Dedifferentiated amniotic fluid mesenchymal stem cell (primary cell): ENCODE measurements at regions not wholly inside any gene's neighbourhood (a gene's known extent, or its start where the extent isn't known, plus 50 kb on each side); places are given as distances from the start of the nearest gene placed in this dataset.

Experiments
- DNase-seq: peaks from one replicate; pipeline ENCODE4 v3.0.0-alpha.2; 2016; ENCODE audit errors: extremely low spot score

DNA sequence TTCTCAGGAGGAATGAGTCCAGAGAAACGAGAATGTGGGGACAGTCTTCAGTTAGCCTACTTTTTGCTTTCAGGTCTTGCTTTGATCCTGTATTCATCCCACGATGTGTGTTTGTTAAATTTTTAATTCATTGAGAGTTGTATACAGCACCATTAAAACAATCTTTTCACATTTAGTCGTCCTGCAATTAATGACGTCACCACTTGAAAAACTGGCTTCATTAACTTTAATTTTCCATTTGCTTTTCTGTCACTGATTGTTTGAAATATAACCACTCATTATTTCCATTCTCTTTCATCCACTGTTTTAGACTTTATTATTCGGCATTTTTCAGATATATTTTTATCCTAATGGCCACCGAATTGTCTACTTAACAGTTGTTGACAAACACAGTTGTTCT is 146.9 kb downstream of the TFEC start:
- DNase-seq: no peak

DNA sequence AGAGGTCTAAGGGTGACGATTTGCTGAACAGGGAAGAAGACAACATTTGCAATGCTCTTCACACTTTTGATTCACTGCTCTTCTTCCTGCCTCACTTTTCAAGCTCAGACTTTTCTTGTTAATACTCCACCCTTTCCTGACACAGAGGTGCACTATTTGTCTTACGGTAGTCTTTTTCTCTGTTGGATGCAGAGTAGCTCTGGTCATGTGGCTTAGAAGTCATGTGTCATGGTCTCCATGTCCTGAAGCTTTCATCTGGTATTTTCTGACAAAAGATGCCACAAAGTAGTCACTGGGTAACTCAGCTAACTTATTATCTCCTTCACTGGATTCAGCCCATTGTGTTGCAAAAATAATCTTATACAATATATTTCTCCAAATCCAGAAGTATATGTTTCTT is 149.1 kb downstream of the TFEC start:
- DNase-seq: no peak

DNA sequence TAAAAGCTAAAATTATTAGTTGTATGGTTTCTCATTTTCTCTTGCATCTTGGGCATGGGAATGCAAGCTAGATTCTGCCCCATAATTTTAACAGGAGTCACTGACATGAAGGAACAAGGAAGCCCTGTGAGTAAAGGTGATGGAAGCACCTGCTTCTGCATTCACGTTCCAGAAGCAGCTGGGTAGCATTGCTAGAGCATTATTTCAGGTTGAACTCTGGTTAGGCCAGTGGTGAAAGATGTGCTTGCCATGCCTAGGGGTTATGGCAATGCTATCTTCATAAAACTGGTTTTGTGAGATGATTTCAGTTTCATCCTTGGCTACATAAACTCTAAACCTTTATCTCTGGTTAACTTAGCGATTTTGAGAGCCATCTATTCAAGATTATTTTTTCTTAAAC is 151.4 kb downstream of the TFEC start:
- no peak for DNase-seq

DNA sequence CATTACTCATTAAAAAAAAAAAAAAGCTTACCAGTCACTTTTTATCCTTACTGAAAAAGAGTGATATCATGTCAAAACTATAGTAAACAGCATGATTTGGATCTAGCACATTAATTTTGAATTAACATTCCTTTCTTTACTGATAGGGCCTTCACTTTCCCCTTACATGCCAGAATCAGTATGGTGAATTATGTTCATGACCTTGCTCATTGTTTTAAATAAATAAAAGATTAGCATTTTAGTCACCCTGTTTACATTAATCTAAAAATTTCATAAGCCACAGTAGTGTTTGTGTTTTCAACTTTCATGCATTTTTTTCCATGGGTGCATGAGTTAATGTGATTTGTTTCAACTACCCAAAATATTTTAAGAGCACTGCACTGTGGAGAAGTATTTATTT is 160.8 kb downstream of the TFEC start:
- no peak for DNase-seq

DNA sequence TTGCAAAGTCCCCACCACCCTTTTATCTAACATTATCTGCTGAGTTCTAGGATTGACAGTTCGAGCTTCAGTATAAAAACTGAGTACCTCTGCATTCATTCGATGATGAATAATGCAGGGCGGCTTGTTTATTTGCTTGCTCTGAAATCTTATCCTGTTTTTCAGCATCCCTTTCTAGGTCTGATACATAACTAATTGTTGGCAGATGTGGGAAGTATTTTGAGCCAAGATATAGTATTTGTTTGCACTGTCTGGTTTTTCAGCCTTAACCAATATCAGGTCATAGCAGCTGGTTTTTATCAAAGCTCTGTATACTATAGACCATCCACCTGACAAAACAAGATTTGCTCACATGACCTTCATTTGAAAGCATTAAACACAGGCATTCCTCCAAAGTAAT is 161.4 kb downstream of the TFEC start:
- DNase-seq: peak; percentile 53

DNA sequence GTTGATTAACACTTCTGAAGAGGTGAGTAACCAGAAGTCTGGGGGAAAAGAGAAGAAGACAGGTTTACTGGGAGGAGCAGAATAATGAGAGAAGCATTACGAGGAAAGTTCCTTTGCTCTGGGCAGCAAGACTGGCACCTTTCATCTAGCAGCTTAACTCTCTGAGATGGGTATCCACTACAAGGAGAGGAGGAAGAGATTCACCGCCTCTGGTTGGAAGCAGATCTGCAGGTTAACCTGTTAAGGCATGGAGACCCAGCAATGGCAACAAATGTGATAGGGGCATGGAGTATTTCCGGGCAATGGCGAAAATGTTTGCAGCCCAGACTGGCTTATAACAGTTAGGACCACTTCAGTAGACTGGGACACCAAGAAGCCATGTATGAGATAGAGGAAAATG is 162.2 kb downstream of the TFEC start:
- no peak for DNase-seq

DNA sequence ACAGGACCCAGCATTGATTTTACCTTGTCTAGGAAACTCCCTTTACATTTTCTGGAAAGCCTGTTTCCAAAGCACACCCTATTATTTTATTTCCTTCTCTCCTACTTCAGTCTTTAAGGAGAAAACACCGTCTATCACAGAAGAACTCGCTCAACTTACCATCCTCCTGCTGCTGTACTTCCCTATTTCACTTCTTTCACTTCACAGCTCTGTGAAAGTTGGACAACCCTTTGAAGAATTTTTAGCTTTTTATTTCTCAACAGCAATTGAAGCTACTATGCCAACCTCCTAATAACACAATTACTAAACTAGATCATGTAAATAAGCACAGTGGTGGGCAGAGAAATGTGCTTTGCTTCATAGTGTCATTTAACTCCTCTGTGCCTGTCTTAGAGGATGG is 166.5 kb downstream of the TFEC start:
- DNase-seq: no peak

DNA sequence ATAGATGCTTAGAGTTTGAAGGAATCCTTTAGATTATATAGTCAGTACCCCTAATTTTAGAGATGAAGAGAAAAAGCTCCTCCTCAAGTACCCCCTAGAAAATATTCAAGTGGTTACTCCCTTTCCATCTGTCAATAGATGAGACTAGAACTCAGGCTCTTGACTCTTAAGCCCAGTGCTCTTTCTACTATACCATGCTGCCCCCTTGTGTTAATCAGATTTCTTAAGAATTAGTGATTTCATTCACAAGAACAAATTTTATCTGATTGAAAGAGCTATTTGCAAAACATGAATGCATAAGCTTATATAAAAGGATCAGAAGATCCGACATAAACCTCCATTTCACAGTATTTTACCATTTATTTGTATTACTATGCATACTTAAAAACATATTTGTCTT is 179.3 kb downstream of the TFEC start:
- DNase-seq: peak; percentile 59

DNA sequence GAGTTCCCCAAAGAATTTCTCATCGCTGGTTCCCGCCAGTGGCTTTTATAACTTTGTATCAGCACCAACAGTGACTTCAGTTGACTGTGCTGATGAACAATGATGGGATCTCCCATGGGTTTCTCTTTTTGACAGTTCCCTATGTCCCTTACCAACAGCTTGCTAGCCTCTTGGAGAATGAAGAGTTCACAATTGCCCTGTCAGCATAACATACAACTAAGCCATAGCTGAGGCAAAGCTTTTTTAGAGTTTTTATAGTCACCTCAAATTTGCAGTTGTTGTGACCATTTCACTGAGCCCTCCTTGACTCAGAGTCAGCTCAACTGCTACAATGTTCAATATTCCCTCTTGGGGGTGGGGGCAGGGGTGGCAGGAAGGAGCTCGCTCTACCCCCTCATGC is 179.8 kb downstream of the TFEC start:
- no peak for DNase-seq

DNA sequence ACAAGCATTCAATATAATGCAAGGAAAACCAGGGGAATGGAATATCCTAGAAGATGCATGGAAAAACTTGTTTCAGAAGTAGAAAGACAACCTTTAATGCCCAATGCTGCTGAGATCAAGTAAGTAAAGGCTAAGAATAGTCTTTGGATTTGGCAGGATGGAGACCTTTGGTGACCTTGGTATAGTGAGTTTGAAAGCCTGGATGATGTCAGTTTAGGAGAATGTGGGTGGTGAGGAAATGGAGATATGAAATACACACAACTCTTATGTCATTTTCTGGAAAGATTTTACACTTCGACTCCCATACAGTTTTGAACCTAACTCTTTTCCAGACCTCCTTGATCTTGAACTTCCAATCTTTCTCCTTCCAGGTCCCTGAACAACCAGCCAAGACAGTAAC is 185.7 kb downstream of the TFEC start:
- no peak for DNase-seq

DNA sequence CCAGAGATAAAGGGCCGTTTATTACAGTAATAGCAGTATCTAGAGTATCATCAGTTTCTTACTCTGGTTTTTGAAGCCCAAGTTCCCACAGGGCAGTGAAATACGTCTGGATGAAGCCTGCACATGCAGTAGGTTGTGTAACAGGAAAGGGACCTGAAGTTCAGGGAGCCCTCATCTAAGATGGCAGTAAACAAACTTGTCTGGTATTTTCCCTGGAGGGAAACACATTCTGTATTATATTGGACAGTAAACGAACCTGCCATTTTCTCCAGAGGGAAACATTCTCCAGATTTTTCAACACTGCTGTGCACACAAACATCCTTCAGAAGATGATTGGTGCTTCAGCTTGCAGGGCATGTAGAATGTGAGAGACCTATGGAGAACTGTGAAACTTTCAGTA is 189.9 kb downstream of the TFEC start:
- DNase-seq: no peak

DNA sequence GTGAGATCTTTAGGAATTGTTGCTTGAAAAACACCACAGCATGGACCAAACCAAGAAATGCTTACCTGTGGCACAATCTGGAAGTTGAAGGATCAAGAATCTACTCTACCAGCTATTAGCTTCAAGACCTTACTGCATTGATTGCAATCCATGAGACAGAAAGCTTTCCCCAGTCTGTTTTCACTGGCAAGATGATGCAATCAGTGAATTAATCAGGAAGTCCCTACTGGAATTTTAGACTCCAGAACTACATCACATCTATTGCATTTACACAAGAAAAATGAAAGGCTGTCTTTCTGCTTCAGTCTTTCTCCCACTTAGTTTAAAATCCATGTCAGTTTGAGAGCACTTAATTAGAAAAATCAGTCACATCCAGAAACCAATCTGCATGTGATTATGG is 191.7 kb downstream of the TFEC start:
- DNase-seq: peak; percentile 69

DNA sequence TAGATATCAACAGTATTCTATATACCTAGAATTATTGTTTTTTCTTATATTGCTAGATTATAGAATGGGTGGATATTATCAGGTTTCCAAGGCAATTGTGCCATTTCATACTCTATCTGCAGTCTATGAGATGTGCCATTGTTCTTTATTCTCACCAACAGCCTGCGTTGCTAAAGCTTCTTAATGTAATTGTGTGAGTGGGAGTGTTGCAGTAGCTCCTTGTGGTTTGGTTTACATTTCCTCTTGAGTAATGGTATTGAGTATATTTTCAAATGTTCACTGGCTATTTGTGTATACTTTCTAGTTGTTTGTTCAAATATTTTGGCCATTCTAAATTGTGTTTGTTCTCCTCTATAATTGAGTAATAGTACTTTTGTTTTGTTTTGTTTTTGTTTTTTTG is 199.2 kb downstream of the TFEC start:
- no peak for DNase-seq

DNA sequence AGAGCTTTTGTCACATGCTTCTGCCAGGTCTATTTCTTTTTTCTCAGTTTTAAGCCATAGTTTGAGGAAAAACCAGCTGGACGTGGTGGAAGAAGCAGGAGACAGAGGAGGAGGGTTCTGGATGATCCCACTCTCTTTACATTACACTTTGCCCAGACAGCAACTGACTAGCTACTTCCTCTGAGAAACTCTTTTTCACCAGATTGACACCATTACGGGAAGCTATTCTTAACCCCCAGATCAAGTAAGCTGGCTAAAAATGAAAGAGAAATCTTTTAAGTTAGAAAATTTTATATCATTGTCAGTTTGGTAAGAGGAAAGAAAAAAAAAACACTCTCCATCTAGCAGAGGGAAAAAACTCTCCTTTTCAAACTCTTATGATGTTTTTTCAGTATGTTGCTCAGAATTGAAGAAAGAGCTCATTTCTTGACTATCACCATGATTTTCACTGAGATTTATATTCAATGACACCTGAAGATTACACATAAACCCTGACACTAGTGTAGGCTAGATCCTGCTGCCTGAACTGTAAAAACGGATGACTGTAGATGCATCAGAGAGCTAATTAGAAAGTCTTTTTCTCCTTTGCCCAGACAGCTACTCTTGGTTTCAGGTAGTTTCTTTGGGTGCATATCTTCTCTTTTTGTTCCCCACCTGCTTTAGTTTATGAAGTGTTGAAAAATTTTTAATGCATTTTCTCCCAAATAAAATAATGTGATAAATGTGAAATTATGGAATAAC is 203.1 kb downstream of the TFEC start:
- DNase-seq: no peak

DNA sequence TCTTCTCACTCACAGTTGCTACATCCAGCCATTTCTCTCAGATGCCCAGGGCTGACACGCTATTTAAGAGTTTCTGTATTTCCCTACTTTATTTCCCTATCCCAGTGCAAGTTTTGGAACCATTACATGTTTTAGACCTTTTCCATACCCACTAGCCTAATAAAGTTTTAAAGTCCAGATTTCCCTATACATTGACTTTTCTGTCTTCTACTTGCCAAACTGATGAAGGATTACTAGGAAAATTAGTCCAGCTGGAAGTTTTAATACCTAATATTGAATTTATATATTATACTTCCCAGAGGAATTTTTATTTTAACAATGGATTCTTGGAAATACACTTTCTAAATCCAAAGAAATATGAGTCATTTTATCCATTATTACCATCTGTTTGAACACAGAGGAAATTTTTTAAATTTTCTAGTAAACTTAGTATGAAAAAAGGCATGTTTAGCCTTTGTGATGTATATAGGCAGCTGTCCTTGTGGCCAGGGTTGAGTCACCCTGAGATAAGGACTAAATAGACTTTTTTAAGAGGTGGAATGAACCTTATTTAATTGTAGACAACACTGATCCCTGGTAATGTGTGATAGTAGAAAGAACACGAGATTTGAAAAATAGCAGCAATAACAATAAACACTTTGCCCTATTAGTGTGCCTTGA is 205.0 kb downstream of the TFEC start:
- DNase-seq: peak; percentile 32

DNA sequence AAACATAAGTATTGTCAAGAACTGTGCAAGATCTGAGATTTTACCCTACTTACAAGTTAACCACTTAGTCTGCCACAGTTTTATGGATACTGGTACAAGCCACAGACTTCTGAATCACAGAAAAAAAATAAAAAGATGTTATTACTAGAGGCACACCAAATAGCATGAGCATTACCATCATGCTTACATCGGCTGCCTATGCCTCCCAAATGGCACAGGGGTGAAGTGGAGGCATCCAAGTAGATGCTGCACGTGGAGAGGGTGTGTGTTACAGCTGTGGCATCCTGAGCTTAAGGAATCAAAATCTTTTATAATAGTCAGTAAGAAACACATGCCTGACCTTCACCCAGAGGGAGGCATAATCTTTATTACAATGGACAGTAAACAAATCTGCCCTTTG is 207.8 kb downstream of the TFEC start:
- DNase-seq: no peak

DNA sequence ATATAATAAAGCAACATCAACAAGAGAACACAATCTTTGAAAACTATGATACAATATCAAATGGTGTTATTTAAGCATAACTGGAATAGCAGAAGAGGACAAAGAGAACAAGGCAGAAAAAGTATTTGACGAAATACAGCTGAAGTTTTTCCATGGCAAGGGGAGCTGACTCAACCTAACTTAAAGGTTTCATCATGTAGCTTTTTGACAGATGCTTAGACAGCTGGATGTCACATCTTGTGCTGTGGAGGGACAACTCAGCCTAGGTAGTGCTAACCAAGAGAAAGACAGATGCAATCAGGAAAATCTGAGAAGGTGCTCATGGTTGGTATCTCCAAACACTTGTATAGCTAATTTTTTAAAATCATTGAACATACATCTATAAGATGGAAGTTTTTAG is 208.2 kb downstream of the TFEC start:
- DNase-seq: no peak

DNA sequence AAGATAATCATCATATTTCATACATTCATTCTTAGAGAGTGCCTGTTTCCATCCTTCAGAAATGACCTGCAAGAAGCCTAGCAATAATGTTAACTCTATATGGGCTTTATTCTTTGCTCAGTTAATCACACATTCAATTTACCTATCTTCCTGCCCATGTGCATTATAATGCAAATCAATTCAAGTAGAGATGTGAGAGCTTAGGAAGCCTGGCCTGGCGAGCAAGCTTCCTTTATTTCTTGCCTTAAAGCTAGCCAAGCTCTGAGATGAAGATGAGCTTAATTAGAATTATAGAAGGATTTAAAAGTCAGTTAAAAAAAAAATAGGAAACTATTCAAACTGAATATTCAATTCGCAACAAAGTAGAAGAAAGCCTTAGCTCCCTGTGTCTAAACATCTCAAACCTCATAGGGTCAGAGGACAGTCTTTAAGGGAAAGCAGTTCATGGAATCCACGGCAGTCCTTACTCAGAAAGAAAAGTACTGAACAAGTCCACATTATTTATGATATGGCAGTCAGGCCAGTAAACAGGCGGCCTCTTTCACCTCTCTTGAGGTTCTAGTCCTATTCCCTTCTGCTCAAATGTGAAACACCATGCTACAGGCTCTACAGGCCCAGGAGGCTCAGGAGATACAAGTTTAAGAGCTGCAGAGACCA is 214.1 kb downstream of the TFEC start:
- DNase-seq: no peak

DNA sequence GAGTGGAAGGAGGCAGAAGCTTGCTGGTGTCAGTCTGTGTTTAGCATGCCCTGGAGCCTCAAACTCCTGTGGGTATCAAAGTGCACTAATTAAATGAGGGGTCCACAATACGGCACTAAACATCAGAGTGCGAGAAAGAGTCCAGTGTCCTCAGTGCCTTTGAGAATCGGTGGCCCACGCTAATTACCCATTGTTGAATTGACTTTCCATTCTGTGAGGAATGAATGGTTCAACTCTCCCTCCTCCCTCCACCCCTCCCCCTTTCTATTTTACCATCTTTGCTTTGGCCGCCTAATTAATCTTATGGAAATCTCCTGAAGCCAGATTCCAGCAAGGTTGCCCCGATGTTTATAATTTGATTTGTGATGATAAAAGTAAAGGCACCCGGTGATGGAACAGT is 217.8 kb downstream of the TFEC start:
- no peak for DNase-seq

DNA sequence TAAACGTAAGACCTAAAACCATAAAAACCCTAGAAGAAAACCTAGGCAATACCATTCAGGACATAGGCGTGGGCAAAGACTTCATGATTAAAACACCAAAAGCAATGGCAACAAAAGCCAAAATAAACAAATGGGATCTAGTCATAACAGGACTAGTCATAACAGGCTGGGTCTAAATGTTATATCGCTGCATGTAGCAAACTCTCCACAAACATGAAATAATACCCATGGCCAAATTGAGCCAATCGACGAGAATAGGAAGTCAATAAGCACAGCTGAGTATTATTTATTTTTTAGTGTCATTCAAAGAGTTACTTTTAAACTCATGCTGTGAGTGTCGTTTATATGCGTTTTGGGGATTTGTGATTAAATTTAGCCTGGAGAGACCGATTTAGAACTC is 225.1 kb downstream of the TFEC start:
- DNase-seq: no peak

DNA sequence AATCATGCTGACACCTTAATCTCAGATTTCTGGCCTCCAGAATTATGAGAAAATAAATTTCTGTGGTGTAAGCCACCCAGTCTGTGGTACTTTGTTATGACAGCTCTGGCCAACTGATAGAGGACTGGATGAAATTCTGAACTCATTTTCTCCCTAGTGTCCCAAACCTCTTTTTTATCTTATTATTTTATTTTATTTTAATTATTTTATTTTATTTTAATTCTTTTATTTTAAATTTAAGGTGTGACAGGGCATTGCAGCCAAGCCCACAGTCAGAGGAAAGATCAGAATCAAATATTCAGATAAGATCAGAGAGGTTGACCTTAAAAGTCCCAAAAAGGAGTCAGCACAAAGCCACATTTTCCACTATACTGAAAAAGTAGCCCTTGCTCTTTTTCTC is 228.1 kb downstream of the TFEC start:
- no peak for DNase-seq

DNA sequence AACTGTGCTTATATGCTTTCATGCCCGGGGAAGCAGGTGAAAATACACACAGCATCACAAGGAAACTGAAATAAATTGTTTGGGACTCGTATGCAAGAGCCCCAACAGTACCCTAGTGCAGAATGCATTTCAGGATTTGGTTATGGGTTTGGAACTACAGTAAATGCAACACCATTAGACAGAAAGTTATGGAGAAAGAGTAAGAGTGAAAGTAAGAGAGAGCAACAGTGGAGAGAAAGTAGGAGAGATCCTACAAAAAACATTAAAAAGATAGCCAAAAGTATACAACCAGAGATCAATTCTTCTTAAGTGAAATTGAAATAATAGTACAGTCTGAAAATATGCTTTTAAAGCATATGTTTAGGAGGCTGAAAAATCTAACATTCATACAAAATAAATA is 231.1 kb downstream of the TFEC start:
- DNase-seq: no peak

DNA sequence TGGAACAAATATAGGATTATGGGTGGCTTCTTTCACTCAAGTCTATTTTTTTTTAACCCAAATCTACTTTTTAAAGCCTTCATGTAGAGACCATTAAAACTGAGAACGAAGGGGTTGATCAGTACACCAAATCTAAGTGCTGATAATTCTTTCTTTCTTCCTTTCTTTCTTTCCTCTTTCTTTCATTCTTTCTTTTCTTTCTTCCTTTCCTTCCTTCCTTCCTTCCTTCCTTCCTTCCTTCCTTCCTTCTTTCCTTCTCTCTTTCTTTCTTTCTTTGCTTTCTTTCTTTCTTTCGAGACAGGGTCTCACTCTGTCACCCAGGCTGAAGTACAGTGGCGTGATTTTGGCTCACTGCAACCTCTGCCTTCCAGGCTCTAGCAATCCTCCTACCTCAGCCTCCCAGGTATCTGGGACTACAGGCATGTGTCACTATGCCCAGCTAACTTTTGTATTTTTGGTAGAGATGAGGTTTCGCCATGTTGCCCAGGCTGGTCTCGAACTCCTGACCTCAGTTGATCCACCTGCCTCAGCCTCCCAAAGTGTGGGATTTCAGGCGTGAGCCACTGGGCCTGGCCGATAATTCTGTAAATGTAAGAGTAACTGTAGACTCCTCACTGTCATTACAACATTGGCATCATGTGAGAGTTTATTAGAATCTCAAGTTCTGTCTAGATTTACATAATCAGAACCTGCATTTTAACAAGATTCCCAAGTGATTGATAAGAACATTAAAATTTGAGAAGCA is 236.4 kb downstream of the TFEC start:
- DNase-seq: no peak
